Astrocyte (in vitro differentiated cells and primary cell): ENCODE measurements at regions not wholly inside any gene's neighbourhood (a gene's known extent, or its start where the extent isn't known, plus 50 kb on each side); places are given as distances from the start of the nearest gene placed in this dataset.
"Not testable (repeated sequence)": the region's sequence is repeated elsewhere in the genome, so short reads cannot be mapped to it uniquely, and the experiment has no call there.

Experiments used
- DNase-seq: peaks from one replicate; pipeline ENCODE4 v3.0.0-alpha.2; 2010; ENCODE audit warnings: low read depth
- FAIRE-seq: peaks from 2 replicates; lab custom pipeline; 2011; peaks lifted over from hg19 to GRCh38; lab: Jason Lieb, UNC
- H2AFZ ChIP-seq: 2 replicates; pipeline ENCODE4 v1.6.0; 2012; ENCODE audit warnings: low read depth, low read length, inconsistent platforms
- H3K27ac ChIP-seq: 2 replicates; pipeline ENCODE4 v1.5.1; 2011; ENCODE audit warnings: low read depth, low read length, inconsistent platforms
- H3K27me3 ChIP-seq: 2 replicates; pipeline ENCODE4 v1.6.0; 2011; ENCODE audit warnings: low read length, inconsistent platforms; ENCODE audit not compliant: insufficient read depth
- H3K36me3 ChIP-seq: 2 replicates; pipeline ENCODE4 v1.5.1; 2011; ENCODE audit warnings: low read length, inconsistent platforms; ENCODE audit not compliant: insufficient read depth
- H3K4me1 ChIP-seq: 2 replicates; pipeline ENCODE4 v1.5.1; 2011; ENCODE audit warnings: low read length, inconsistent platforms; ENCODE audit not compliant: insufficient read depth
- H3K4me2 ChIP-seq: 2 replicates; pipeline ENCODE4 v1.6.0; 2012; ENCODE audit warnings: low read length, inconsistent platforms
- H3K4me3 ChIP-seq: 2 replicates; pipeline ENCODE4 v1.5.1; 2011; ENCODE audit warnings: low read depth, mild to moderate bottlenecking, low read length, inconsistent platforms; ENCODE audit not compliant: insufficient read depth
- H3K79me2 ChIP-seq: 2 replicates; pipeline ENCODE4 v1.6.0; 2012; ENCODE audit warnings: mild to moderate bottlenecking, low read length, inconsistent platforms; ENCODE audit not compliant: insufficient read depth
- H3K9ac ChIP-seq: 2 replicates; pipeline ENCODE4 v1.6.0; 2012; ENCODE audit warnings: mild to moderate bottlenecking, low read length, inconsistent platforms
- H3K9me3 ChIP-seq: 2 replicates; pipeline ENCODE4 v1.5.1; 2012; ENCODE audit warnings: low read depth, mild to moderate bottlenecking, low read length, inconsistent platforms; ENCODE audit not compliant: insufficient read depth
- H4K20me1 ChIP-seq: 2 replicates; pipeline ENCODE4 v1.6.0; 2012; ENCODE audit warnings: low read length, inconsistent platforms; ENCODE audit not compliant: insufficient read depth
- H3K27ac Mint-ChIP-seq: one replicate; pipeline ENCODE4 v1.8.0; 2021; ENCODE audit warnings: mild to moderate bottlenecking, mixed read lengths; ENCODE audit not compliant: unreplicated experiment
- H3K27me3 Mint-ChIP-seq: one replicate; pipeline ENCODE4 v1.8.0; 2021; ENCODE audit warnings: low read depth, mixed read lengths; ENCODE audit not compliant: unreplicated experiment
- H3K36me3 Mint-ChIP-seq: one replicate; pipeline ENCODE4 v1.8.0; 2021; ENCODE audit warnings: low read depth, mixed read lengths; ENCODE audit not compliant: unreplicated experiment
- H3K4me1 Mint-ChIP-seq: one replicate; pipeline ENCODE4 v1.8.0; 2021; ENCODE audit warnings: low read depth, mixed read lengths; ENCODE audit not compliant: unreplicated experiment
- H3K4me3 Mint-ChIP-seq: one replicate; pipeline ENCODE4 v1.8.0; 2021; ENCODE audit warnings: mild to moderate bottlenecking, moderate library complexity, mixed read lengths; ENCODE audit not compliant: unreplicated experiment
- H3K9me3 Mint-ChIP-seq: one replicate; pipeline ENCODE4 v1.8.0; 2021; ENCODE audit warnings: mild to moderate bottlenecking, mixed read lengths; ENCODE audit not compliant: unreplicated experiment
- CTCF ChIP-seq: IDR thresholded peaks from 2 replicates; pipeline ENCODE4 v1.5.1; 2011; ENCODE audit warnings: low read depth, mild to moderate bottlenecking, inconsistent platforms, low read length, moderate library complexity; ENCODE audit not compliant: insufficient read depth
- EZH2 ChIP-seq: IDR thresholded peaks from 2 replicates; pipeline ENCODE4 v1.6.1; 2012; ENCODE audit warnings: mild to moderate bottlenecking, low read length, inconsistent platforms; ENCODE audit not compliant: insufficient read depth

DNA sequence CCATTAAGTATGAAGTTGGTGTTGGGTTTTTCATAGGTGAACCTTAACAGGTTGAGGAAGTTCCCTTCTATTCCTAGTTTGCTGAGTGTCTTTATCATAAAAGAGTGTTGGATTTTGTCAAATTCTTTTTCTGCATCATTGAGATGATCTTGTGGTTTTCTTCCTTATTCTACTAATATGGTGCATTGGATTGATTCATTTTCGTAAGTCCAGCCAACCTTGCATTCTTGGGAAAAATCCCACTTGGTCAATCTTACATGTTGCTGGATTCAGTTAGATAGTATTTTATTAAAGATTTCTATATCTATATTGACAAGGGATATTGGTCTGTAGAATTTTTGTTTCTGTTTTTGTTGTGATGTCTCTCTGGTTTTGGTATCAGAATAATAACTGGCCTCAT, 83.7 kb upstream of the C15orf39 start:
- no peak overlapping the region for H3K9ac ChIP-seq

GRCh38 chr15:75119312-75119711, 82.4 kb upstream of the C15orf39 start:
- FAIRE-seq, H4K20me1 ChIP-seq, H3K27ac ChIP-seq, DNase-seq, H2AFZ ChIP-seq, H3K9ac ChIP-seq, H3K4me3 ChIP-seq, H3K4me3 Mint-ChIP-seq, H3K4me1 ChIP-seq, H3K36me3 Mint-ChIP-seq, H3K27me3 ChIP-seq, H3K9me3 ChIP-seq, H3K4me1 Mint-ChIP-seq, H3K27ac Mint-ChIP-seq, H3K27me3 Mint-ChIP-seq, H3K36me3 ChIP-seq, H3K79me2 ChIP-seq: not testable (repeated sequence)
- H3K4me2 ChIP-seq, result peak overlapping the region; percentile 53
- peaks cover 15% of the 10 kb centered on the region for H3K9me3 Mint-ChIP-seq

More for the DNA sequence above, 83.7 kb upstream of the C15orf39 start:
- Histone ChIP-seq H3K4me1 (no peaks in the 10 kb centered on the region), H3K9me3 (peaks cover 5% of the 10 kb centered on the region), H3K79me2 (no peaks in the 10 kb centered on the region), H3K4me3 (no peak overlapping the region), H2AFZ (no peak overlapping the region), H3K27me3 (no peaks in the 10 kb centered on the region), H3K27ac (no peak overlapping the region), H3K36me3 (no peaks in the 10 kb centered on the region), H4K20me1 (no peaks in the 10 kb centered on the region), H3K4me2 (no peak overlapping the region)
- no peak for FAIRE-seq
- TF ChIP-seq CTCF (no peak), EZH2 (no peak)
- H3K27me3 Mint-ChIP-seq, result peaks cover 4% of the 10 kb centered on the region
- H3K4me1 Mint-ChIP-seq, result peaks cover 3% of the 10 kb centered on the region
- H3K27ac Mint-ChIP-seq, result no peak overlapping the region
- no peak overlapping the region for H3K4me3 Mint-ChIP-seq
- peaks cover 1% of the 10 kb centered on the region for H3K36me3 Mint-ChIP-seq
- DNase-seq, result no peak
- H3K9me3 Mint-ChIP-seq, result peaks cover 25% of the 10 kb centered on the region

- peaks cover 3% of the 10 kb centered on the region for H3K4me1 Mint-ChIP-seq
- H3K9me3 Mint-ChIP-seq, result peaks cover 9% of the 10 kb centered on the region
- TF ChIP-seq EZH2, result no peak
- no peak for TF ChIP-seq CTCF
- no peaks in the 10 kb centered on the region for H3K79me2 ChIP-seq
- no peaks in the 10 kb centered on the region for H3K27me3 Mint-ChIP-seq
- H3K36me3 Mint-ChIP-seq, result no peaks in the 10 kb centered on the region
- H3K9ac ChIP-seq, result no peak overlapping the region
- no peak overlapping the region for H3K4me3 ChIP-seq
- no peaks in the 10 kb centered on the region for H3K36me3 ChIP-seq
- no peak overlapping the region for H3K27ac ChIP-seq
- H3K9me3 ChIP-seq, result peaks cover 3% of the 10 kb centered on the region
- H4K20me1 ChIP-seq, result no peaks in the 10 kb centered on the region
- H3K27me3 ChIP-seq, result no peaks in the 10 kb centered on the region
- H3K4me1 ChIP-seq, result peaks cover 5% of the 10 kb centered on the region
- DNase-seq (no peak), FAIRE-seq (no peak)
- no peak overlapping the region for H3K4me2 ChIP-seq
- no peak overlapping the region for H2AFZ ChIP-seq
- H3K27ac Mint-ChIP-seq, result no peak overlapping the region
- no peak overlapping the region for H3K4me3 Mint-ChIP-seq
Measured at GRCh38 chr15:75121491-75121890, 80.2 kb upstream of the C15orf39 start.
